ACHN (cell line): ENCODE measurements at regions not wholly inside any gene's neighbourhood (a gene's known extent, or its start where the extent isn't known, plus 50 kb on each side); places are given as distances from the start of the nearest gene placed in this dataset.
"Not testable (repeated sequence)": the region's sequence is repeated elsewhere in the genome, so short reads cannot be mapped to it uniquely, and the experiment has no call there.

Experiments used
- DNase-seq: peaks from one replicate; pipeline ENCODE4 v3.0.0-alpha.2; 2015
- in situ Hi-C: cut with HindIII; loops from 2 replicates; pipeline ENCODE4 v1.10.0; 2017; ENCODE audit warnings: low sequenced_read_pairs, low pct_ligation_motif_present, low pct_unique_long_range_greater_than_20kb

GRCh38 chr2:89160306-89160705, 468.8 kb downstream of the RPIA start:
- DNase-seq, in situ Hi-C loops: not testable (repeated sequence)

- in situ Hi-C loops, DNase-seq: not testable (repeated sequence)
Observed at GRCh38 chr2:89161626-89162025, 470.2 kb downstream of the RPIA start.

GRCh38 chr2:89170506-89171173, 479.2 kb downstream of the RPIA start:
- in situ Hi-C loops: not testable (repeated sequence)

GRCh38 chr2:89171174-89171519, 479.7 kb downstream of the RPIA start:
- DNase-seq, in situ Hi-C loops: not testable (repeated sequence)

More at GRCh38 chr2:89170506-89171173, 479.2 kb downstream of the RPIA start:
- not testable (repeated sequence) for DNase-seq

GRCh38 chr2:89177004-89177403, 485.5 kb downstream of the RPIA start:
- in situ Hi-C loops, DNase-seq: not testable (repeated sequence)

GRCh38 chr2:89182221-89182620, 490.7 kb downstream of the RPIA start:
- DNase-seq, in situ Hi-C loops: not testable (repeated sequence)

- DNase-seq, in situ Hi-C loops: not testable (repeated sequence)
Observed at GRCh38 chr2:89184746-89185145, 493.3 kb downstream of the RPIA start.

GRCh38 chr2:89195636-89196251, 504.3 kb downstream of the RPIA start:
- in situ Hi-C loops, DNase-seq: not testable (repeated sequence)

GRCh38 chr2:89196719-89197118, 505.2 kb downstream of the RPIA start:
- in situ Hi-C loops: not testable (repeated sequence)

GRCh38 chr2:89198026-89198425, 506.6 kb downstream of the RPIA start:
- DNase-seq, in situ Hi-C loops: not testable (repeated sequence)

More at GRCh38 chr2:89196719-89197118, 505.2 kb downstream of the RPIA start:
- DNase-seq: not testable (repeated sequence)

- in situ Hi-C loops, DNase-seq: not testable (repeated sequence)
Observed at GRCh38 chr2:89199453-89200246, 508.2 kb downstream of the RPIA start.

- in situ Hi-C loops, DNase-seq: not testable (repeated sequence)
Observed at GRCh38 chr2:89200247-89200527, 508.7 kb downstream of the RPIA start.

GRCh38 chr2:89202518-89202917, 511.0 kb downstream of the RPIA start:
- DNase-seq, in situ Hi-C loops: not testable (repeated sequence)

- DNase-seq: peak; percentile 42
- in situ Hi-C loops: not testable (repeated sequence)
Observed at GRCh38 chr2:89205153-89205552, 513.7 kb downstream of the RPIA start.

- peak; percentile 1 for DNase-seq
- in situ Hi-C loops: not testable (repeated sequence)
Observed at GRCh38 chr2:89208144-89208932, 516.9 kb downstream of the RPIA start.

GRCh38 chr2:89213151-89213550, 521.7 kb downstream of the RPIA start:
- in situ Hi-C loops, DNase-seq: not testable (repeated sequence)

- in situ Hi-C loops, DNase-seq: not testable (repeated sequence)
Observed at GRCh38 chr2:89213811-89214210, 522.3 kb downstream of the RPIA start.

GRCh38 chr2:89221474-89221873, 530.0 kb downstream of the RPIA start:
- DNase-seq, in situ Hi-C loops: not testable (repeated sequence)
